SK-N-MC (cell line): ENCODE measurements at regions not wholly inside any gene's neighbourhood (a gene's known extent, or its start where the extent isn't known, plus 50 kb on each side); places are given as distances from the start of the nearest gene placed in this dataset.

Experiments
- EZH2 ChIP-seq: fragments of 200-600 bp; sonication (generic); IDR thresholded peaks from one replicate; pipeline ENCODE4 v1.6.1; 2017; ENCODE audit warnings: antibody characterized with exemption
- POLR2AphosphoS5 ChIP-seq: IDR thresholded peaks from 2 replicates; pipeline ENCODE4 v1.6.1; 2012; ENCODE audit warnings: mild to moderate bottlenecking, low read depth, low read length, borderline replicate concordance

DNA sequence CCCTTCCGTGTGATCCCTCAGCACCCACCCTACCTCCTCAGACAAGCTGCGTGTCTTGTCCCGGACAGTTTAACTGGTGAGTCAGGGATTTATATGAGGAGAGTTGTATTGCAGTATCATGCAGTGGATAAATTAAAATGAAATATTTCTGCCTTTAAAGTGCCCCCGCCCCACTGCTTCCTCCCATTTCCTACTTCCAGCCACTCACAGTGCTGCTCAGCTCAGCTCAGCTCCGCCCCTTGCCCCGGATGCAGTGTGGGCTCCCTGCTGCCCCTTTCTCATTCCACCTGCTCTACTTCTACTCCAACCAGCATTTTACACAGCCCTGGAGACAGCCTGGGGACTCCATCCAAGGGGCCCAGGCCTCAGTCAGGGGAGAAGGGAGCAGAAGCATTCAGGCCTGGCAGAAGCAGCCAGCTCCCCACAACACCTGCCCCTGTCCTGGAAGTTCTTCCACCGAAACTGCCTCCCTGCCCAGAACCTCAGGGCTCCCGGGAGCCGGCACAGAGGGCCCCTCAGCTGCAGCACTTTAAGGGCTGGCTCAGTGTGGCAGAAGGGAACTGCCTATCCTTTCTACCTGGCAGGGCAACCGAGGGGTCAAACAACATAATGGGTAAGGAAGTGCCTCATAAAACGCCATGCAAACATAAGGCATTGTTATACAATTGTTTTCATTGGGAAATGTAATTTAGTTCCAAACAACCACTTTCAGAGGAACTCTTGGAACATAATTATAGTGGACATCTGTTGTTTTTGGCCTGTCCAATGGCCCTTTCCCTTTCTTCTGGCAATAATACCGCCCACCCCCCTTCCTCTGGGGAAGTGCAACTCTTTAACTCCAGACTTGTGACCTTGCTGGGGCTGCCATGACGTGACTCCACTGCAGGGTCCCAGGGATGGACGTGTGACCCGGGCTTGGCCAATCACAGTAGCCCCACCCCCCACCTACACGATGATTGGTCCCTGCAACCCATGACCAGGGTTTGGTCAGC is 102.3 kb downstream of the LIPG start:
- TF ChIP-seq EZH2 = no peak
- TF ChIP-seq POLR2AphosphoS5 = no peak
